Adrenal gland (tissue), 9 donors: ENCODE measurements at regions not wholly inside any gene's neighbourhood (a gene's known extent, or its start where the extent isn't known, plus 50 kb on each side); places are given as distances from the start of the nearest gene placed in this dataset.

Source experiments
- DNase-seq, 7 donors: peaks; one replicate each; pipeline ENCODE4 v3.0.0-alpha.2; 2019 to 2020
- H3K27ac ChIP-seq, 5 donors: fragments of 200-600 bp; sonication (generic) in 4 of 5; 1 replicate in 3 of 5; 2 replicates in 2 of 5; pipeline versions ENCODE4 v1.5.1 to v1.8.0; 2016 to 2020; ENCODE audit warnings: mild to moderate bottlenecking in 1 of 5
- H3K27me3 ChIP-seq: fragments of 200-600 bp; 2 replicates; pipeline ENCODE4 v1.8.0; 2021
- H3K36me3 ChIP-seq, 2 donors: fragments of 200-600 bp; replicated peaks in 1 of 2; 1 replicate in 1 of 2; 2 replicates in 1 of 2; pipeline versions ENCODE4 v1.5.1 to v1.8.0; 2018 to 2022
- H3K4me1 ChIP-seq, 2 donors: fragments of 200-600 bp; replicated peaks in 1 of 2; 1 replicate in 1 of 2; 2 replicates in 1 of 2; pipeline versions ENCODE4 v1.5.1 to v1.8.0; 2018 to 2021
- H3K4me3 ChIP-seq, 4 donors: fragments of 200-600 bp; sonication (generic) in 3 of 4; one replicate each; pipeline ENCODE4 v1.5.1; 2016 to 2018
- H3K9me3 ChIP-seq, 3 donors: fragments of 200-600 bp; sonication (generic) in 1 of 3; replicated peaks in 1 of 3; 1 replicate in 2 of 3; 2 replicates in 1 of 3; pipeline versions ENCODE4 v1.5.1 to v1.8.0; 2016 to 2021
- CTCF ChIP-seq, 6 experiments: fragments of 450-650 bp in 4 of 6; fragments of 200-600 bp in 2 of 6; sonication (generic) in 1 of 6; IDR thresholded peaks; 1 replicate in 5 of 6; 2 replicates in 1 of 6; pipeline versions ENCODE4 v1.5.1 to v1.8.0; 2016 to 2021; ENCODE audit warnings: antibody characterized with exemption in 6 of 6, mild to moderate bottlenecking in 2 of 6, moderate library complexity in 1 of 6
- POLR2A ChIP-seq, 2 donors: fragments of 450-650 bp; IDR thresholded peaks; one replicate each; pipeline ENCODE4 v1.6.1; 2017; ENCODE audit warnings: antibody characterized with exemption in 2 of 2, mild to moderate bottlenecking in 2 of 2, moderate library complexity in 1 of 2
- WGBS, 4 donors: extraction: QIAGEN DNeasy Blood & Tissue Kit in 2 of 4; methylation state at CpG; one replicate each; pipeline versions ENCODE4 v1.1.5 to v1.1.7; 2013 to 2017; 5-methylcytosine and 5-hydroxymethylcytosine counted together
- intact Hi-C, 2 donors: fragments of 100-400 bp; cut with DNase I; formaldehyde crosslinking; loops; one replicate each; pipeline versions ENCODE4 v1.14.1 to v1.15.0; 2022 to 2023
- donor health status: healthy with polysubstance abuse.
- donor health status: Bipolar disorder and iron deficiency.
- donor health status: DM: yes; HTN: yes; CAD: no.
- donor health status: DM: no; HTN: no; CAD: no.
- donor health status: DM: no; HTN: no; CAD: no.

- peak overlapping the region in 2 of 5 donors; percentile 5 to 33 for H3K27ac ChIP-seq
- no peak overlapping the region for H3K4me3 ChIP-seq
- peaks cover 0 to 5% of the 10 kb centered on the region in 2 donors for H3K4me1 ChIP-seq
- no peaks in the 10 kb centered on the region for H3K9me3 ChIP-seq
- H3K27me3 ChIP-seq = no peaks in the 10 kb centered on the region
- no peak for TF ChIP-seq POLR2A (IDR thresholded peaks at IDR 0.05)
- no peak for TF ChIP-seq CTCF (IDR thresholded peaks at IDR 0.05)
- no peak for DNase-seq
- no peaks in the 10 kb centered on the region for H3K36me3 ChIP-seq
- intact Hi-C loops = no loop called here
- 64 to 77% (median 67%) methylated on average over 1 of the region's 1 CpG for WGBS, 4 donors
Measured at GRCh38 chr17:63335831-63336230, 110.3 kb downstream of the CYB561 start.

- H3K27me3 ChIP-seq = no peaks in the 10 kb centered on the region
- intact Hi-C loops = no loop called here
- no peak for TF ChIP-seq CTCF (IDR thresholded peaks at IDR 0.05)
- no peak for TF ChIP-seq POLR2A (IDR thresholded peaks at IDR 0.05)
- no peak overlapping the region for H3K27ac ChIP-seq
- no peaks in the 10 kb centered on the region for H3K36me3 ChIP-seq
- peaks cover 0 to 5% of the 10 kb centered on the region in 2 donors for H3K4me1 ChIP-seq
- WGBS, 4 donors = 87 to 93% (median 92%) methylated on average over 5 of the region's 5 CpGs
- no peak overlapping the region for H3K4me3 ChIP-seq
- DNase-seq = no peak
- H3K9me3 ChIP-seq = no peaks in the 10 kb centered on the region
Measured at GRCh38 chr17:63337579-63337978, 108.5 kb downstream of the CYB561 start.

GRCh38 chr17:63338272-63338671, 107.8 kb downstream of the CYB561 start:
- H3K36me3 ChIP-seq = no peaks in the 10 kb centered on the region
- no peak for TF ChIP-seq POLR2A (IDR thresholded peaks at IDR 0.05)
- no peak for TF ChIP-seq CTCF (IDR thresholded peaks at IDR 0.05)
- no peak overlapping the region for H3K27ac ChIP-seq
- H3K4me1 ChIP-seq = peaks cover 0 to 5% of the 10 kb centered on the region in 2 donors
- no peak overlapping the region for H3K4me3 ChIP-seq
- no peaks in the 10 kb centered on the region for H3K9me3 ChIP-seq
- DNase-seq = no peak
- H3K27me3 ChIP-seq = no peaks in the 10 kb centered on the region
- intact Hi-C loops = no loop called here

DNA sequence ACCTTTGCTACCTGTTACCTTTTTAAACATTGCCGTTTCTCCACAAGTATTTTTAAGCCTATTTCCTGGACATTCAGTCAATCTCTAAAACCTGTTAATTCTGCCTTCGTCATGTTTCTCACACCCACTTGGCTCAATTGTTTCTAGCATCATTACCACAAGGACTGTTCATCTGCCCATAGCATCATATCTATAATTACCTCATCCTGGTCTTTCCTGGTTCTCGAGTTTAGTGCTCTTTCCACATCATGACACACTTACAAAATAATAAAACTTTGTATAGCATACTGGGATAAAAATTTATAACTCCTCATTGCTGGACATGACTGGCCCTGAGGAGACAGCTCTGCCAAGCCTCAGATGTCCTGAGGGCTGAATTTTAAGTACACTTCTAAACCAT, 104.8 kb downstream of the CYB561 start:
- no peaks in the 10 kb centered on the region for H3K9me3 ChIP-seq
- no peaks in the 10 kb centered on the region for H3K27me3 ChIP-seq
- H3K4me3 ChIP-seq = no peak overlapping the region
- H3K4me1 ChIP-seq = peaks cover 0 to under 1% of the 10 kb centered on the region in 2 donors
- WGBS, 4 donors = 94 to 95% (median 95%) methylated on average over 3 of the region's 3 CpGs
- no peak for TF ChIP-seq POLR2A (IDR thresholded peaks at IDR 0.05)
- TF ChIP-seq CTCF (IDR thresholded peaks at IDR 0.05) = no peak
- intact Hi-C loops = no loop called here
- H3K36me3 ChIP-seq = no peaks in the 10 kb centered on the region
- DNase-seq = no peak
- H3K27ac ChIP-seq = no peak overlapping the region
